Osteocyte (in vitro differentiated cells): ENCODE measurements at regions not wholly inside any gene's neighbourhood (a gene's known extent, or its start where the extent isn't known, plus 50 kb on each side); places are given as distances from the start of the nearest gene placed in this dataset.
A peak's percentile ranks its signal among the peaks of the same experiment; 100 is the strongest.

Experiments
- DNase-seq: peaks from one replicate; pipeline ENCODE4 v3.0.0; 2021; ENCODE audit warnings: mixed read lengths; ENCODE audit not compliant: unreplicated experiment; ENCODE audit errors: extremely low spot score
- H3K27ac Mint-ChIP-seq: one replicate; pipeline ENCODE4 v1.8.0; 2021; ENCODE audit warnings: mild to moderate bottlenecking, mixed read lengths; ENCODE audit not compliant: unreplicated experiment
- H3K27me3 Mint-ChIP-seq: one replicate; pipeline ENCODE4 v1.8.0; 2021; ENCODE audit warnings: mixed read lengths; ENCODE audit not compliant: unreplicated experiment
- H3K36me3 Mint-ChIP-seq: one replicate; pipeline ENCODE4 v1.8.0; 2021; ENCODE audit warnings: mixed read lengths; ENCODE audit not compliant: unreplicated experiment
- H3K4me1 Mint-ChIP-seq: one replicate; pipeline ENCODE4 v1.8.0; 2021; ENCODE audit warnings: mixed read lengths; ENCODE audit not compliant: unreplicated experiment
- H3K4me3 Mint-ChIP-seq: one replicate; pipeline ENCODE4 v1.8.0; 2021; ENCODE audit warnings: mild to moderate bottlenecking, moderate library complexity, mixed read lengths; ENCODE audit not compliant: unreplicated experiment
- H3K9me3 Mint-ChIP-seq: one replicate; pipeline ENCODE4 v1.8.0; 2021; ENCODE audit warnings: mixed read lengths; ENCODE audit not compliant: unreplicated experiment
- CTCF ChIP-seq: fragments of 200-600 bp; sonication (generic); IDR thresholded peaks from 2 replicates; pipeline ENCODE4 v1.5.0; 2021; ENCODE audit warnings: antibody characterized with exemption, mild to moderate bottlenecking, moderate library complexity

- no peak overlapping the region for H3K4me3 Mint-ChIP-seq
- no peak overlapping the region for H3K27ac Mint-ChIP-seq
- no peak for DNase-seq
- H3K27me3 Mint-ChIP-seq: no peaks in the 10 kb centered on the region
- H3K9me3 Mint-ChIP-seq: no peaks in the 10 kb centered on the region
- H3K4me1 Mint-ChIP-seq: peaks cover 13% of the 10 kb centered on the region
- TF ChIP-seq CTCF: no peak
- peaks cover 26% of the 10 kb centered on the region for H3K36me3 Mint-ChIP-seq
These were observed 418.2 kb downstream of the KLF12 start for GRCh38 chr13:73715911-73716510.

GRCh38 chr13:73715114-73715910 is 418.9 kb downstream of the KLF12 start:
- no peak overlapping the region for H3K4me3 Mint-ChIP-seq
- DNase-seq: no peak
- no peak overlapping the region for H3K27ac Mint-ChIP-seq
- H3K27me3 Mint-ChIP-seq: no peaks in the 10 kb centered on the region
- peaks cover 13% of the 10 kb centered on the region for H3K4me1 Mint-ChIP-seq
- no peaks in the 10 kb centered on the region for H3K9me3 Mint-ChIP-seq
- TF ChIP-seq CTCF: no peak
- H3K36me3 Mint-ChIP-seq: peaks cover 26% of the 10 kb centered on the region

GRCh38 chr13:73714522-73714921 is 419.7 kb downstream of the KLF12 start:
- TF ChIP-seq CTCF: no peak
- H3K4me1 Mint-ChIP-seq: peaks cover 13% of the 10 kb centered on the region
- no peak overlapping the region for H3K4me3 Mint-ChIP-seq
- no peak overlapping the region for H3K27ac Mint-ChIP-seq
- H3K9me3 Mint-ChIP-seq: no peaks in the 10 kb centered on the region
- DNase-seq: no peak
- H3K36me3 Mint-ChIP-seq: peaks cover 26% of the 10 kb centered on the region
- H3K27me3 Mint-ChIP-seq: no peaks in the 10 kb centered on the region

- H3K27me3 Mint-ChIP-seq: no peaks in the 10 kb centered on the region
- no peak overlapping the region for H3K27ac Mint-ChIP-seq
- DNase-seq: no peak
- no peaks in the 10 kb centered on the region for H3K9me3 Mint-ChIP-seq
- H3K4me3 Mint-ChIP-seq: no peak overlapping the region
- TF ChIP-seq CTCF: peak; percentile 90
- peaks cover 23% of the 10 kb centered on the region for H3K36me3 Mint-ChIP-seq
- H3K4me1 Mint-ChIP-seq: no peaks in the 10 kb centered on the region
These were observed 425.7 kb downstream of the KLF12 start for GRCh38 chr13:73708393-73708985.

GRCh38 chr13:73704587-73704986 is 429.6 kb downstream of the KLF12 start:
- H3K27me3 Mint-ChIP-seq: no peaks in the 10 kb centered on the region
- no peaks in the 10 kb centered on the region for H3K9me3 Mint-ChIP-seq
- H3K4me3 Mint-ChIP-seq: no peak overlapping the region
- H3K36me3 Mint-ChIP-seq: peaks cover 12% of the 10 kb centered on the region
- TF ChIP-seq CTCF: no peak
- no peak for DNase-seq
- peaks cover 9% of the 10 kb centered on the region for H3K4me1 Mint-ChIP-seq
- H3K27ac Mint-ChIP-seq: no peak overlapping the region
